NCI-H128 (cell line): ENCODE measurements at regions not wholly inside any gene's neighbourhood (a gene's known extent, or its start where the extent isn't known, plus 50 kb on each side); places are given as distances from the start of the nearest gene placed in this dataset.

Source experiments
- DNase-seq: peaks from one replicate; lab custom pipeline; 2025; ENCODE audit not compliant: unreplicated experiment; lab: John Stamatoyannopoulos, UW

- DNase-seq: no peak
These were observed 417.5 kb upstream of the MYT1L start for GRCh38 chr2:2748399-2749205.

GRCh38 chr2:2747797-2748301, 416.8 kb upstream of the MYT1L start:
- DNase-seq: no peak

- DNase-seq: no peak
These were observed 415.7 kb upstream of the MYT1L start for GRCh38 chr2:2746731-2747130.

GRCh38 chr2:2744958-2745715, 414.1 kb upstream of the MYT1L start:
- DNase-seq: no peak

GRCh38 chr2:2744107-2744506, 413.0 kb upstream of the MYT1L start:
- DNase-seq: no peak

- DNase-seq: no peak
These were observed 412.1 kb upstream of the MYT1L start for GRCh38 chr2:2743164-2743571.

- no peak for DNase-seq
These were observed 411.7 kb upstream of the MYT1L start for GRCh38 chr2:2742726-2743125.

- no peak for DNase-seq
These were observed 409.2 kb upstream of the MYT1L start for GRCh38 chr2:2740238-2740775.

GRCh38 chr2:2739231-2739795, 408.2 kb upstream of the MYT1L start:
- no peak for DNase-seq

GRCh38 chr2:2738684-2739083, 407.6 kb upstream of the MYT1L start:
- no peak for DNase-seq

- DNase-seq: no peak
These were observed 407.2 kb upstream of the MYT1L start for GRCh38 chr2:2738276-2738675.

- DNase-seq: no peak
These were observed 404.0 kb upstream of the MYT1L start for GRCh38 chr2:2735041-2735440.

- no peak for DNase-seq
These were observed 403.2 kb upstream of the MYT1L start for GRCh38 chr2:2734308-2734707.

- no peak for DNase-seq
These were observed 402.7 kb upstream of the MYT1L start for GRCh38 chr2:2733818-2734217.

GRCh38 chr2:2732331-2733119, 401.4 kb upstream of the MYT1L start:
- DNase-seq: no peak

GRCh38 chr2:2731816-2732284, 400.8 kb upstream of the MYT1L start:
- no peak for DNase-seq

- no peak for DNase-seq
These were observed 400.2 kb upstream of the MYT1L start for GRCh38 chr2:2731101-2731815.

- no peak for DNase-seq
These were observed 399.3 kb upstream of the MYT1L start for GRCh38 chr2:2730301-2730833.

GRCh38 chr2:2729246-2729645, 398.2 kb upstream of the MYT1L start:
- DNase-seq: no peak

GRCh38 chr2:2728635-2729034, 397.6 kb upstream of the MYT1L start:
- no peak for DNase-seq
